K562 (cell line): ENCODE measurements at regions not wholly inside any gene's neighbourhood (a gene's known extent, or its start where the extent isn't known, plus 50 kb on each side); places are given as distances from the start of the nearest gene placed in this dataset.

Source experiments
- CHD4 ChIP-seq: fragments of 200-600 bp; sonication (generic); IDR thresholded peaks from 3 replicates; pipeline ENCODE4 v1.6.1; 2012; ENCODE audit warnings: low read depth, mild to moderate bottlenecking, mixed read lengths, low read length, inconsistent platforms; ENCODE audit not compliant: insufficient read depth, insufficient replicate concordance, poor library complexity, severe bottlenecking
- CTCF ChIP-seq, 3 experiments: IDR thresholded peaks in 2 of 3; conservative IDR thresholded peaks in 1 of 3; 2 replicates each; pipeline ENCODE4 v1.5.1; 2011 to 2012; ENCODE audit warnings: low read length in 3 of 3, mild to moderate bottlenecking in 3 of 3, control low read depth in 2 of 3, improper control_type of control experiment in 1 of 3, inconsistent platforms in 1 of 3, low read depth in 1 of 3, mixed read lengths in 1 of 3, moderate library complexity in 1 of 3; ENCODE audit not compliant: insufficient read depth in 2 of 3
- ELF2 ChIP-seq: fragments of 250-450 bp; sonication (Bioruptor Pico); IDR thresholded peaks from 2 replicates; pipeline ENCODE4 v1.5.0; 2021; ENCODE audit warnings: mild to moderate bottlenecking
- EZH2 ChIP-seq: IDR thresholded peaks from 2 replicates; pipeline ENCODE4 v1.6.1; 2012; ENCODE audit warnings: low read depth, mild to moderate bottlenecking, inconsistent platforms, low read length, borderline replicate concordance
- HNRNPL ChIP-seq: fragments of 200-400 bp; formaldehyde crosslinking; IDR thresholded peaks from 2 replicates; pipeline ENCODE4 v1.6.1; 2017; ENCODE audit warnings: low read depth, mild to moderate bottlenecking, low read length
- KDM5B ChIP-seq: fragments of 200-600 bp; sonication (generic); IDR thresholded peaks from 2 replicates; pipeline ENCODE4 v1.6.1; 2012; ENCODE audit warnings: low read depth, mild to moderate bottlenecking, moderate library complexity, low read length, control low read depth, inconsistent platforms; ENCODE audit not compliant: insufficient replicate concordance
- MLX ChIP-seq, 2 experiments: fragments of 450-650 bp in 1 of 2; sonication (generic) in 1 of 2; formaldehyde crosslinking; conservative IDR thresholded peaks; 2 replicates each; pipeline versions ENCODE4 v1.4.0 to v1.8.1; 2020 to 2022; ENCODE audit warnings: mild to moderate bottlenecking in 1 of 2, missing genetic modification reagents in 1 of 2
- MTA1 ChIP-seq: fragments of 450-650 bp; IDR thresholded peaks from 2 replicates; pipeline ENCODE4 v1.6.1; 2017; ENCODE audit warnings: borderline replicate concordance
- PHF8 ChIP-seq: fragments of 200-600 bp; sonication (generic); IDR thresholded peaks from 2 replicates; pipeline ENCODE4 v1.6.1; 2012; ENCODE audit warnings: mixed run types, mild to moderate bottlenecking, inconsistent platforms, low read length, moderate library complexity, borderline replicate concordance
- RFX7 ChIP-seq: fragments of 250-450 bp; sonication (Bioruptor Pico); IDR thresholded peaks from 2 replicates; pipeline ENCODE4 v1.5.1; 2021; ENCODE audit warnings: mild to moderate bottlenecking
- SRSF9 ChIP-seq: fragments of 200-400 bp; formaldehyde crosslinking; IDR thresholded peaks from 2 replicates; pipeline ENCODE4 v1.6.1; 2017; ENCODE audit warnings: low read depth, low read length, borderline replicate concordance
- TCF7 ChIP-seq: sonication (generic); IDR thresholded peaks from 2 replicates; pipeline ENCODE4 v1.6.1; 2016; ENCODE audit warnings: antibody characterized with exemption, borderline replicate concordance
- TFAP4 ChIP-seq: sonication (generic); formaldehyde crosslinking; IDR thresholded peaks from 2 replicates; pipeline ENCODE4 v1.8.0; 2022; ENCODE audit warnings: missing genetic modification reagents, mild to moderate bottlenecking, moderate library complexity, borderline replicate concordance
- TRIM25 ChIP-seq: fragments of 450-650 bp; IDR thresholded peaks from 2 replicates; pipeline ENCODE4 v1.7.0; 2016; ENCODE audit warnings: borderline replicate concordance
- USF2 ChIP-seq: sonication (generic); formaldehyde crosslinking; IDR thresholded peaks from 2 replicates; pipeline ENCODE4 v1.5.0; 2020; ENCODE audit warnings: missing genetic modification reagents
- ZNF232 ChIP-seq: sonication (generic); formaldehyde crosslinking; IDR thresholded peaks from 2 replicates; pipeline ENCODE4 v1.8.0; 2022; ENCODE audit warnings: mild to moderate bottlenecking, missing genetic modification reagents
- ZNF395 ChIP-seq: fragments of 200-800 bp; sonication (Bioruptor generic); IDR thresholded peaks from 2 replicates; pipeline ENCODE4 v1.6.1; 2017; ENCODE audit warnings: missing genetic modification characterization, missing compliant biosample characterization
- ZNF766 ChIP-seq: fragments of 200-800 bp; sonication (Bioruptor generic); conservative IDR thresholded peaks from 2 replicates; pipeline ENCODE4 v1.6.1; 2016; ENCODE audit warnings: missing genetic modification characterization, missing compliant biosample characterization

GRCh38 chr12:124715121-124715990 is 147.9 kb upstream of the NCOR2 start (continued):
- TF ChIP-seq CTCF (IDR thresholded peaks at IDR 0.05 in 2 of 3, conservative IDR thresholded peaks at IDR 0.05 in 1 of 3; ENCODE audit: insufficient read depth in 2 of 3, low read depth in 1 of 3, low read length in 3 of 3) (no peak), SRSF9 (no peak), MTA1 (peak; percentile 37; the same call in 1 of the 2 replicates), PHF8 (peak; percentile 52; the same call in 1 of the 2 replicates), KDM5B (peak; percentile 52), RFX7 (CRISPR knock-in tag) (no peak), TFAP4 (no peak), ZNF395 (peak; percentile 72; the same call in 1 of the 2 replicates), ZNF232 (CRISPR knock-in tag) (no peak), ELF2 (no peak), MLX (CRISPR knock-in tag; conservative IDR thresholded peaks at IDR 0.05) (no peak), ZNF766 (CRISPR knock-in tag) (0 out of 2 replicates have a peak, but pooled peaks have one; percentile 32), TCF7 (no peak), USF2 (no peak), HNRNPL (no peak), TRIM25 (no peak), CHD4 (no peak), EZH2 (no peak)
